ENCODE measurements at regions not wholly inside any gene's neighbourhood (a gene's known extent, or its start where the extent isn't known, plus 50 kb on each side); places are given as distances from the start of the nearest gene placed in this dataset.

- DNase-seq, result no peak
These were observed 50.8 kb upstream of the SLC36A4 start for GRCh38 chr11:93248602-93249001.

GRCh38 chr11:93249459-93250220 is 51.8 kb upstream of the SLC36A4 start:
- DNase-seq, result peak; percentile 51 to 69

GRCh38 chr11:93250326-93250725 is 52.5 kb upstream of the SLC36A4 start:
- DNase-seq, result peak; percentile 82 to 88

GRCh38 chr11:93251922-93252321 is 54.1 kb upstream of the SLC36A4 start:
- no peak for DNase-seq

GRCh38 chr11:93253111-93253510 is 55.3 kb upstream of the SLC36A4 start:
- DNase-seq, result no peak

- DNase-seq, result no peak
These were observed 58.8 kb upstream of the SLC36A4 start for GRCh38 chr11:93256623-93257022.

- DNase-seq, result no peak
These were observed 63.2 kb upstream of the DEUP1 start for GRCh38 chr11:93267383-93267782.

- no peak for DNase-seq
These were observed 62.1 kb upstream of the DEUP1 start for GRCh38 chr11:93268287-93269040.

GRCh38 chr11:93271596-93271995 is 58.9 kb upstream of the DEUP1 start:
- no peak for DNase-seq

- DNase-seq, result no peak
These were observed 55.7 kb upstream of the DEUP1 start for GRCh38 chr11:93274851-93275250.

- no peak for DNase-seq
These were observed 51.6 kb upstream of the DEUP1 start for GRCh38 chr11:93278976-93279375.

- no peak for DNase-seq
These were observed 50.6 kb upstream of the DEUP1 start for GRCh38 chr11:93279851-93280347.

Data from right lung (tissue), 2 donors.